SU-DHL-6 (cell line): ENCODE measurements at regions not wholly inside any gene's neighbourhood (a gene's known extent, or its start where the extent isn't known, plus 50 kb on each side); places are given as distances from the start of the nearest gene placed in this dataset.

Experiments used
- H2AFZ ChIP-seq: fragments of 200-600 bp; sonication (generic); 2 replicates; pipeline ENCODE4 v1.6.1; 2014; ENCODE audit warnings: low read depth, mild to moderate bottlenecking, moderate library complexity, mixed read lengths, antibody characterized with exemption, low read length; ENCODE audit not compliant: severe bottlenecking
- H3F3A ChIP-seq: fragments of 200-600 bp; shearing (Covaris generic); 2 replicates; pipeline ENCODE4 v1.6.0; 2016; ENCODE audit warnings: antibody characterized with exemption, mild to moderate bottlenecking; ENCODE audit not compliant: insufficient read depth
- H3K27ac ChIP-seq: fragments of 200-600 bp; sonication (generic); 2 replicates; pipeline ENCODE4 v1.5.1; 2016; ENCODE audit warnings: low read depth, mild to moderate bottlenecking, low read length, moderate library complexity, mixed read lengths
- H3K27me3 ChIP-seq: fragments of 200-600 bp; sonication (generic), shearing (Covaris generic); 2 replicates; pipeline ENCODE4 v1.6.0; 2014; ENCODE audit warnings: mild to moderate bottlenecking, low read length
- H3K36me3 ChIP-seq: fragments of 200-600 bp; sonication (generic); 2 replicates; pipeline ENCODE4 v1.6.1; 2014; ENCODE audit warnings: mild to moderate bottlenecking, low read length, mixed read lengths
- H3K4me2 ChIP-seq: fragments of 300-600, 200-600 bp; shearing (Covaris generic), sonication (generic); 2 replicates; pipeline ENCODE4 v1.6.0; 2014; ENCODE audit warnings: low read length, low read depth, mild to moderate bottlenecking; ENCODE audit not compliant: poor library complexity, severe bottlenecking
- H3K4me3 ChIP-seq: fragments of 200-600 bp; sonication (generic); 2 replicates; pipeline ENCODE4 v1.5.1; 2014; ENCODE audit warnings: antibody characterized with exemption, low read length, mild to moderate bottlenecking, mixed read lengths; ENCODE audit not compliant: insufficient read depth, poor library complexity, severe bottlenecking
- H3K79me2 ChIP-seq: fragments of 200-600 bp; sonication (generic); 2 replicates; pipeline ENCODE4 v1.6.1; 2014; ENCODE audit warnings: mild to moderate bottlenecking, low read length, moderate library complexity; ENCODE audit not compliant: insufficient read depth
- H3K9ac ChIP-seq: fragments of 200-600 bp; sonication (generic); 2 replicates; pipeline ENCODE4 v1.7.0; 2014; ENCODE audit warnings: mild to moderate bottlenecking, low read length
- H3K9me2 ChIP-seq: fragments of 200-600 bp; sonication (generic); replicated peaks from 2 replicates; pipeline ENCODE4 v1.6.1; 2014; ENCODE audit warnings: low read length; ENCODE audit not compliant: insufficient read depth
- H3K9me3 ChIP-seq: fragments of 200-600 bp; sonication (generic); 2 replicates; pipeline ENCODE4 v1.6.1; 2014; ENCODE audit warnings: low read length, mixed read lengths; ENCODE audit not compliant: insufficient read depth
- H4K20me1 ChIP-seq: fragments of 200-600 bp; sonication (generic); 2 replicates; pipeline ENCODE4 v1.6.1; 2014; ENCODE audit warnings: low read depth, mild to moderate bottlenecking, antibody characterized with exemption, low read length, moderate library complexity, mixed read lengths
- CTCF ChIP-seq: fragments of 200-600 bp; sonication (generic); IDR thresholded peaks from one replicate; pipeline ENCODE4 v1.5.1; 2017; ENCODE audit warnings: antibody characterized with exemption, mild to moderate bottlenecking, low read length, moderate library complexity; ENCODE audit not compliant: insufficient read depth, poor library complexity, severe bottlenecking
- EZH2phosphoT487 ChIP-seq: fragments of 200-600 bp; sonication (generic), shearing (Covaris generic); conservative IDR thresholded peaks from 2 replicates; pipeline ENCODE4 v1.6.1; 2018; ENCODE audit warnings: mild to moderate bottlenecking, antibody characterized with exemption, low read length, moderate library complexity, mixed read lengths

- Histone ChIP-seq H3K27me3 (no peaks in the 10 kb centered on the region), H3K27ac (no peak overlapping the region), H3K4me2 (no peak overlapping the region), H4K20me1 (no peaks in the 10 kb centered on the region), H2AFZ (no peak overlapping the region), H3K4me3 (no peak overlapping the region), H3K36me3 (no peaks in the 10 kb centered on the region), H3K9ac (no peak overlapping the region), H3K79me2 (no peaks in the 10 kb centered on the region), H3F3A (no peaks in the 10 kb centered on the region), H3K9me2 (no peaks in the 10 kb centered on the region), H3K9me3 (no peaks in the 10 kb centered on the region)
- TF ChIP-seq CTCF, result no peak
- TF ChIP-seq EZH2phosphoT487, result no peak
Measured at GRCh38 chr10:23917251-23917840, 291.6 kb upstream of the KIAA1217 start.

GRCh38 chr10:23918090-23918723 is 290.7 kb upstream of the KIAA1217 start:
- H2AFZ ChIP-seq, result no peak overlapping the region
- H3K36me3 ChIP-seq, result no peaks in the 10 kb centered on the region
- H3K4me3 ChIP-seq, result no peak overlapping the region
- no peaks in the 10 kb centered on the region for H3K9me2 ChIP-seq
- H3K9ac ChIP-seq, result no peak overlapping the region
- no peak overlapping the region for H3K4me2 ChIP-seq
- no peaks in the 10 kb centered on the region for H3K79me2 ChIP-seq
- H4K20me1 ChIP-seq, result no peaks in the 10 kb centered on the region
- H3F3A ChIP-seq, result no peaks in the 10 kb centered on the region
- TF ChIP-seq CTCF, result no peak
- H3K27ac ChIP-seq, result no peak overlapping the region
- H3K27me3 ChIP-seq, result no peaks in the 10 kb centered on the region
- no peaks in the 10 kb centered on the region for H3K9me3 ChIP-seq

GRCh38 chr10:23918839-23919238 is 290.1 kb upstream of the KIAA1217 start:
- Histone ChIP-seq H3K9me3 (no peaks in the 10 kb centered on the region), H2AFZ (no peak overlapping the region), H3K79me2 (no peaks in the 10 kb centered on the region), H3K9me2 (no peaks in the 10 kb centered on the region), H3F3A (no peaks in the 10 kb centered on the region), H3K27me3 (no peaks in the 10 kb centered on the region), H3K4me2 (no peak overlapping the region), H4K20me1 (no peaks in the 10 kb centered on the region), H3K4me3 (no peak overlapping the region), H3K9ac (no peak overlapping the region), H3K27ac (no peak overlapping the region), H3K36me3 (no peaks in the 10 kb centered on the region)
- TF ChIP-seq EZH2phosphoT487, result no peak
- TF ChIP-seq CTCF, result no peak
